GM21529 (cell line): ENCODE measurements at regions not wholly inside any gene's neighbourhood (a gene's known extent, or its start where the extent isn't known, plus 50 kb on each side); places are given as distances from the start of the nearest gene placed in this dataset.
"Not testable (repeated sequence)": the region's sequence is repeated elsewhere in the genome, so short reads cannot be mapped to it uniquely, and the experiment has no call there.

Experiments used
- ATAC-seq: cut with Tn5 transposase; IDR thresholded peaks from one replicate; pipeline ENCODE4 v1.9.1; 2021; ENCODE audit not compliant: unreplicated experiment

GRCh38 chr13:87736849-87737385 lies 65.7 kb downstream of the SLITRK5 start:
- no peak for ATAC-seq

DNA sequence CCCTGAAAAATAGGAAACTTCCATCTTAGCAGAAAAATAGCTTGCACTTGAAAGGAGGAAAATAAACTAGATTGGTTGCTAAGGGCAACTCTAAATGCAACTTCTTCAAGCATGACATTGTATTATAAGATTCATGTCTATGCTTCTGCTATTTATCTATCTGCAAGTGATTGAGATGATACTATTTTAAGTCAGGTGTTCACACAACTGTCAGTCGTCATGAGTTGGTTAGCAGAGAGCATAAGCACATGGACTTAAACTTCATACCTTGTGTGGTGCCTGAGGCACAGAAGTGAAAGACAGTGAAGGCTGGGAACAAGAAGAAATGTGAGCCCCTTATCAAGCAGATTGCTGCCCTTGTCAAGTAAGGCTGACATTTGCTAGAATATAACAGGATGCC lies 82.9 kb downstream of the SLITRK5 start:
- ATAC-seq: no peak

DNA sequence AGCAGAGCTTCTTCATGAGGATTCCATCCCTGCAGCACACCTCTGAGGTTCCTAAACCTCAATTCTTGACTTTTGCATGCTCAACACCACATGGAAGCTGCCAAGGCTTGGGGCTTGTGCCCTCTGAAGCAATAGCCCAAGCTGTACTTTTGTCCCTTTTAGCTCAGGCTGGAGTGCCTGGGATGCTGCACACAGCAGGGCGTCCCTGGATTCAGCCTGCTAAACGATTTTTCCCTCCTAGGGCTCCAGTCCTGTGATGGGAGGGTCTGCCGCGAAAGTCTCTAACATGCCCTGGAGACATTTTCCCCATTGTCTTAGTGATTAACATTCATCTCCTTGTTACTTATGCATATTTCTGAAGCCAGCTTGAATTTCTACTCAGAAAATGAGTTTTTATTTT lies 98.3 kb downstream of the SLITRK5 start:
- ATAC-seq: no peak

- no peak for ATAC-seq
Observed at GRCh38 chr13:87777387-87777786, 106.2 kb downstream of the SLITRK5 start.

DNA sequence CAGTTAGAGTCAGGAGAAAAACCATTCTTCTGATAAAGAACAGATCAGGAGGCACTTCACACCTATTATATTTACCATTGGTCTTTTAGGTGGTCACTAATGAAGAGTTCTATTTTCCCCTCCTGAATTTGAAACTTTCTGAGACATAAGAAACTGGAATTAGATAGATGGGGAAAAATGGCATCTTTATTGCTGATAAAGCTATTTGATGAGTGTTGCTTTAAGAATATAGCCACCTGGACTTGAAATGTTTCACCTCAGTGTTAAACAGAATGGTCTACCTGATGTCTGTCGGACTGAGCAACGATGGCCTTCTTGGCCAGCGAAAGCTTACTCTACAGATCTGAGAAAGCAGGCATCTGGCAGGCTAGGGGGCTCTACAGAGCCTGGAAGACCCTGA lies 107.0 kb downstream of the SLITRK5 start:
- ATAC-seq: no peak

DNA sequence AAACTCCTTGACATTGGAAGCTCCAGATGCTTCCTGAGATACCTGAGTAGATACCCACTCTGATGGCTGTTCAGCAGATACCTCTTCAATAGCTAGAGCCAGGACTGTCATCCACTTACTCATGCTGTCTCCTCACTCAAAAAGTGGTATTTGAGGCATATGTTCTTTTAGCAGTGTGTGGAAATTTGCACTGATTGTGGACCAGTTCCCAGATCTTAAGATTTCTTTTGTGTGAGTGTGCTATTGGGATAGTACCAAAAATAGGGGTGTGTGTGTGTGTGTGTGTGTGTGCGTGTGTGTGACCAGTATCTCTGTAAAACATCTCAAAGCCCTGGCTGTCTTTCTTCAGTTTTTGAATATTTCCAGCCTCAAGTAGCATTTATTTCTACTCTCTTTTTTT lies 108.3 kb downstream of the SLITRK5 start:
- ATAC-seq: no peak

DNA sequence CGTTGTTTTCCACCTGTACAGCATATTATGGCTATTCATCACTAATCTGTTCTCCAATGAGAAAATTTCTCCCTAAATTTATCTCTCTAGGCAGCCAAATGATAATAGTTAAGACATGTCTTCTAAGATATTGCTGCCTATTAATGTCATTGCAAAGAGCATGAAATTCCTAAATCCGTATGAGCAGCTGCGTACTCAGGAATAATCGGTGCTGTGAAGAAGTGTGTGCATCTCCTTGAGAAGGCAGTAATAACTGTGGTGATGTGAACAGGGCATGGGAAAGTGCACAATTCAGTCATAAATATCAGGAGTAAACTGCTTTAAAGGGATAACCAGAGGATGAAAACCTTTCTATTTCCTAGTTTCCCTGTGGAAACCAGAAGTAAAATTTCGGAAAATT lies 112.2 kb downstream of the SLITRK5 start:
- no peak for ATAC-seq

DNA sequence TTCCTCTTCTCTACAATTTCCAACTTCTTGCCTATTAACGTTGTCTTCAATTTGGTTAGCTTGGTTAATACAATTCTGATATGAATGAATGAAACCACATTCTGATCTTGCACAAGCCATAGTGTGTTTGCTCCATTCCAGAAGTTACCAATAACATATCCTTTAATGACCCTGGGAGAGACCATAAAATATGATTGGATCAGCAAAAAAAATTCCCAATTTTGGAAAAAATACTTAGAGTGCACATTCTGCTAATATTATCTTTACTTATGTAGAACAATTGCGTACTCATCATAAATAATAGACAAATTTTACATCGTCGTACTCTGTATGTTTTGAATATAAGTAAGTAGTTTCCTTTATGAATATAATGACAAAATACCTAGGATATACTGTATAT lies 117.2 kb downstream of the SLITRK5 start:
- ATAC-seq: no peak

GRCh38 chr13:87792878-87793277 lies 121.7 kb downstream of the SLITRK5 start:
- ATAC-seq: no peak

DNA sequence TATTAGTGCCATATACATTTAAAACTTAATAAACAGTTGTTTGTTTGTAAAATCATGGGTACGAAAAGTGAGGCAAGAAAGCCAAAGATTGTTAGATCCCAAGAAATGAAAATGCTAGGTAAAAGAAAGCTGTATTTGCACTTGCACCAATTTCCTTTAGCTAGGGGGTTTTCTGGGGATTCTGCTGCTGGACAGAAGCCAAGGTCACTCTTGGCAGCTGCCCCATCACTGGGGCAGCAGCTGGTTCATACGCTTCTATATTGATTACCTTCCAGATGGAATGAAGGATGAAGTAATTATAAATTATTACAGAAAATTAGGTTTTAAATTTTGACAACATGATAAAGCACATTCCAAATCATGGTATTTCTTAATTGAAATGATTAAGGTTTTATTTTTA lies 127.4 kb downstream of the SLITRK5 start:
- no peak for ATAC-seq

- no peak for ATAC-seq
Observed at GRCh38 chr13:87810391-87810801, 139.2 kb downstream of the SLITRK5 start.

DNA sequence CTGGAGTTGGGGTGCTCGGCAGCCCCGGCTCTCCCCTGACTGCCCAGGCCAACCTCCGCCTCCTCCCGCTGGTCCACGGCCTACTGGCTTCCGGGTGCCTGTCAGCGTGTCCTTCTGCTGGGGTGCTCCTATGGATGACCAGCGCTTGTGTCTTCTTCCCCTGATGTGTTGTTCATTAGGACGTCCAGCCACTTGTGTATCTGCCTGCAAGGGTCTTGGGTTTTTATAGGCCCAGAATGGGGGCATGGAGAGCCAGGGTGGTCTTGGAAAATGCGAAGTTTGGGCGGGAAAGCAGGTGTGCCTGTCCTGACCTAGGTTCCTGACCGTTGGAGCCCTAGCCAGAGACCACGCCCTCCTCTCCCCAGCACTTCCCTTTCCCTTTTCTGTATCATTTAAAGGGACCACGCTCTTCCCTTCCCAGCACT lies 139.8 kb downstream of the SLITRK5 start:
- no peak for ATAC-seq

DNA sequence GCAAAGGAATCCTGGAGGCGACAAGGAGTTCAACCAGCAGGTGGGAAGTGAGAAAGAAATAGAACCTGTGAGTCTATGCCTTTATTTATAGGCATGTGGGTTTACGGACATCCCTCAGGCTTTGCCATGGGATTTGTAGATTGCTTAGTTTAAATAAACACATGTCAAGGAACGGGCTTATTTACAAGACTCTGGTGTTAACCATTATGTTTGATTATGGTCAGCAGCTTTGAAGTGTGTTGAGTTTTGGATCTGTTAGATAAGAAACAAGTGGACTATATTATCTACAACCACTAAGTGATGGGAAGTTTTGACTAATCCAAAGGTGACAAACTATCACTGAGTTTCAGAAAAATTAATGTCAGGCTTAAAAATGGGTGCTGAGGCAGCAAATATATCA lies 143.2 kb downstream of the SLITRK5 start:
- no peak for ATAC-seq

DNA sequence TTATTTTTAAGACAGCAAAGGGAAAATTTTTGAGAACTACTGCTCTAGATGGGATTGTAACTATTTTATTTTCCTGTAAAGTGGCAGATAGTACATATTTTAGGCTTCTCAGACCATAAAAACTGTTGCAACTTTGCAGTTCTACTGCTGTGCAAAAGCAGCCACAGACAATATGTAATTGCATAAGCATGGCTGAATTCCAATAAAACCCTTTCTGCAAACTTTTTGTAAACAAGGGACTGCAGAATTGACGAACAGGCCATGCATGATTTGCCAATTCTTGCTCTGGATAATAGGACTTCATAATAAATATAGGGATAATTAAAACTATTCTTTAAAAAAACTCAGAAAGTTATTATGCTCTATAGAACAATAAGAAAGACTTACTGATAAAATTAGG lies 149.1 kb downstream of the SLITRK5 start:
- ATAC-seq: no peak

DNA sequence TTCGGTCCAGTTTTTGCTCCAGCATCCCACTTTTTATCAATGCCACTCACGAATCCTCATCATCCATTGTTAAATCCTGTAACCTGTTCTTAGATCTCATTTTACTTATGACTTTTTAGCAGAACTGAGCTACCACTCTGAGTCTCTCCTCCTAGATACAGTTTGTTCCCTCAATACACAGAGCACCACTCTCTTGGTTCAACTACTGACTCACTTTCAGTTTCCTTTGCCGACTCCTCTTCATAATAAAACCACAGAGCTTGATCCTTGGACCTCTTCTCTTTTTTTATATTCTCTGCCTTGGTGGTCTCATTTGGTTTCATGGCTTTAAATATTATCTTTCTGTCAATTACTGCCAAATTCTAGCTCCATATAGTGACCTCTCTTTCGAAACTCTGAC lies 150.3 kb downstream of the SLITRK5 start:
- no peak for ATAC-seq

- ATAC-seq: not testable (repeated sequence)
Observed at GRCh38 chr13:87826301-87826700, 155.1 kb downstream of the SLITRK5 start.

- no peak for ATAC-seq
Observed at GRCh38 chr13:87827479-87827878, 156.3 kb downstream of the SLITRK5 start.

- ATAC-seq: no peak
Observed at GRCh38 chr13:87837522-87837921, 166.4 kb downstream of the SLITRK5 start.

DNA sequence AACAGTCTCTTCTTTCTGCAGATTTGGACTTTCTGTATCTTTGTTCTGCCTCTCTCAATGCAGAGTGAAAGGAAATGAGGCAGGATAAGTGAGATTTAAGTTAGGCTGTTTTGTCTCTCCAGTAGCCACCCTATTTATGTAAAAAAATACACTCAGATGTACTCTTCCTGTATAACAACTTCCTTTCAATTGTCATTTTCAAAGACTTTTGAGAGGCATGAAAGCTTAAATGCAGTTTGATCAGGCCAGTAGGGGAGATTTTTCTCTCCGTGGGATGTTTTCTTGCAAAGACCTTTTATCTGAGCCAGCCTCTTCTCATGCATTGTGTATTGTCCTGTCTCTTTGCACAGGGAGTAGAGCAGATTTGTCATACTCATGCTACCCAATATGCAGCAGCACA lies 166.8 kb downstream of the SLITRK5 start:
- no peak for ATAC-seq

- no peak for ATAC-seq
Observed at GRCh38 chr13:87851410-87851809, 180.2 kb downstream of the SLITRK5 start.

DNA sequence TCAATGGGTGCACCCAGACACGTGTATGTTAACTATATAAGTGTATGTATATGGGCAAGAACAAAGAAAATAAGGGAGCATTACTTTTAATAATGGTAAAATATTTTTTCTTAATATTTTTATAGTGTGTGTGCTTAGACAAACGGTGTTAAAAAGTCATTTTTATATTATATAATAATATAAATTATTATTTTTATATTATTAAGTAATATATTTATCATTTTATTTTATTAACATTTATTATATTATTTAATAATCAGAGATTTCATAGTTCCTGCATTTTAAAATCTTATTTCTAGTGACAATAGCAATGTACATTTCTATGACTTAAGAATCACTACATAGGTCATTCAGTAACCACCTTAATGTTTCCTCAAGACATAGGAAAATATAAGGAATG lies 184.4 kb downstream of the SLITRK5 start:
- no peak for ATAC-seq

DNA sequence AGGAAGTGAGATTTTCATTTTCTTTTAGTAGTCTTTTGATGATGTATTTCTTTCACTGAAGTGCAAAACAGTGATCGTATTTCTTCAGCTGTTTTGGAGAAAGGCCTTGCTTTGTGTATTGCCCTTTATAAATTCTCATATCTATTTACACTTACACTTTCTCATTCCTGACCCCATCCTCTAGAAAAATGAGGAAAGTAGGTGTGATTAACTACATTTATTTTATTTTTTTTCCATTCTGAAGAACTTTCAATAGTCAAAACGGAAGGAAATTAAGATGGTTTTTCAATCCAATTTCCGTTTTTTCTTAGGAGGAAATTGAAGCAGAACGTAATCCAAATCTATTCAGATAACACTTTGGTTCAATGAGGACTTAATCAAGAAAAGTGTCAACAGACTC lies 188.1 kb downstream of the SLITRK5 start:
- ATAC-seq: no peak

- no peak for ATAC-seq
Observed at GRCh38 chr13:87867426-87867825, 196.3 kb downstream of the SLITRK5 start.

DNA sequence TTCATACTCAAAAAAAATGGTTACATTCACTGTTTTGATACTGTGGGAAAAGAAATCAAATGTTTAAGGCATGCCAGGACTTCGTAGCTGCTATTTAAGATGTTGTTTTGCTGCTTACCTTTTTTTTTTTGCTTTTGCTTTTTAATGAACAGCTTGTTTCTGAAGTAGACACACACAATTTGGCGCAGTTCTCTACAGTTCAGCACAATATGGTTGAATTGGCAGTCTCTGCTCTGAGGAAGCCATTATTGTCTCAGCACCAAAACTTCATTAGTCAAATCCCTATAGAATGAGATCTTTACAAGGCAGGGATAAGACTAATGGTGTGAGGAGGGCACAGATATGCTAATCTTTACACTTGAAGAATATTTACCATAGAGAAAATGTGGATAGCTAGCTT lies 197.6 kb downstream of the SLITRK5 start:
- ATAC-seq: no peak
